Hematopoietic multipotent progenitor cell treated with erythropoietin and hydrocortisone succinate and interleukin-3 and kit ligand, for 6 days (in vitro differentiated cells): ENCODE measurements at regions not wholly inside any gene's neighbourhood (a gene's known extent, or its start where the extent isn't known, plus 50 kb on each side); places are given as distances from the start of the nearest gene placed in this dataset.
"Not testable (repeated sequence)": the region's sequence is repeated elsewhere in the genome, so short reads cannot be mapped to it uniquely, and the experiment has no call there.

Experiments
- DNase-seq: peaks from one replicate; pipeline ENCODE4 v3.0.0-alpha.2; 2015

DNA sequence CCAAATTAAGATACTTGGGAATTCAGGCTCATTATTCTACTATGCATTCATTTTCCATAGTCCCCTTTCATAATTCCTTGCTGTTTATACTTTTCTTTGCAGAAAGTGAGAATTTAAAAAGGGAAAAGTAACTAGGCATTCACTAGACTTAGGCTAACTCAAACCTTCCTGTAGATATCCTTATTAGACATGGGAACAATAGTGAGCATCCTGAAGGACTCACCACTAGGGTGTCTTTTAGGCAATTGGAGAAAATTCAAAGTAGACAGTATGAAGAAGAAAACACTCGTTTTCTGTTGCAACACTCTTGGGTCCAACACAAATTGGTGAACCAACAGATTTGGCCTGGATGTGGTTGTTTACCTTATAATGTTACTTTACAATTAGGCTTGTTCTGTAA lies 213.2 kb upstream of the GRIN3A start:
- no peak for DNase-seq

DNA sequence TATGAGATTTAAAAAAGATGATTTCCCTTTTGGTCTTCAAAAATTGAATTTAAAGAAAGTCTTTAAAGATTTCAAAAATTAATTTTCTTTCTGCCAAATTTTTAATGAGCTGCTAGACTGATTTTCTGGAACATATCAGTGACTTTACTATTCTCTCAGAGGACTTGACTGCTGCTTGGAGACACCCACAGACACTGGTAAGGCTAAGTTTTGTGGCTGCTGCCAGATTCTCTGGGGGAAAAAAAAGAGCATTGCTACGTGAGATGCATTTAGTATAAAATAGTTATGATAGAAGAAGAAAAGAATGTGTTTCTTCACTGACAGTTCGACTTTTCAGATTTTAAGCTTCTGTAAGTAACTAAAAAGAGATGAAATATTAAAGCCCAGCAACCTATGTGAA lies 193.3 kb upstream of the GRIN3A start:
- DNase-seq: no peak

DNA sequence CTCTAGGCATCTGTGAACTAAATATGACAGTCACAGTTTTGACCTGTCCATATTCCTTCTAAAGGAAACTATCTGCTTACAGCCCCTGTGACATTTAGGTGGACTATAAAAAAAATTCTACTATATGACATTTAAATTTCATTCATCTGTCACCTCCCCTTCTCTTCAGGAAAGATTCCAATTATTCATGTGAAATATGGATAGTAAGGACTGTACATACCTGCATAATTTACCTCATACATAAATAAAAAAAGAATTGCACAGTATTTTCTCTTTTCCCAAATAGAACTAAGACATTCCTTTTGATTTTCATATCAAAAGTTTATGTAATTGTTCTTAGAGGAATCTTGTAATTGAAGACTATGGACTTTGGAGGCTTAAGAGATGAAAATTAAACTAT lies 192.3 kb upstream of the GRIN3A start:
- no peak for DNase-seq

DNA sequence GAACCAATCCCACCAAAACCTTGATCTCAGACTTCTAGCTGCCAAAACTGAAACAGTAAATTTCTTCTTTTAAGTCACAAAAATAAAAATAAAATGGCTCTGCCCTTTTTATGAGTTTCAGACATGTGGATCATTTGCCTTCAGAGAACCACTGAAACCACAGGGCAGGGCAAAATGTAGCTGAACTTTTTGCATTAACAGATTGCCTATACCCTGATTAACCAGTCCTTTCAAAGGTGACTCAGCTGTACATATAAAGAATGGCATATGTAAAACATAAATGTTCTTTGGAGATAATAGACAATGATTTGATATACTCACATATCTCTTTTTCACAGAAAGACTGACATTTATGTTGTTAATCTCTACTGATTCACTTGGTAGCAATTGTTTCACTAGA lies 187.1 kb upstream of the GRIN3A start:
- DNase-seq: peak; percentile 37

DNA sequence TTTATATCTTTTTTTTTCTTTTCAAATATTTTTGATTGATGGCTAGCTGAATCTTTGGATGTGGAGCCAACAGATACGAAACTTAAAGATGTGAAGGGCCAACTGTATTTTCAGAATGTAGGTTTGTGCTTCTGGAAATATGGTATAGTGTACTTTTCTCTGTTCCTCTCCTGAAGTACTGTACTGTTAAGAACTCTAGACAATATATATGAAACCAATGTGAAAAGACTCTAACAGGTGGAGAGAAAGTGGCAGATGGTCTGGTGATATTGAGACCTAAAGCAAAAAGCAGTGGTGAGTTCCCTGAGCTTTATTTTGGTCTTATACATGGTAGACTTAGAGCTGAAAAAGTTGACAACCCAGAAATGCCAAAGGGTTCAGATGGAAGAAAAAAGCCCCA lies 185.0 kb upstream of the GRIN3A start:
- no peak for DNase-seq

DNA sequence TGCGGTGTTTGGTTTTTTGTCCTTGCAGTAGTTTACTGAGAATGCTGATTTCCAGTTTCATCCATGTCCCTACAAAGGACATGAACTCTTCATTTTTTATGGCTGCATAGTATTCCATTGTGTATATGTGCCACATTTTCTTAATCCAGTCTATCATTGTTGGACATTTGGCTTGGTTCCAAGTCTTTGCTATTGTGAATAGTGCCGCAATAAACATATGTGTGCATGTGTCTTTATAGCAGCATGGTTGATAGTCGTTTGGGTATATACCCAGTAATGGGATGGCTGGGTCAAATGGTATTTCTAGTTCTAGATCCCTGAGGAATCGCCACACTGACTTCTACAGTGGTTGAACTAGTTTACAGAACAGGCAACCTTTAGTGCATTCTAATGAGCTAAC lies 178.5 kb upstream of the GRIN3A start:
- DNase-seq: not testable (repeated sequence)

DNA sequence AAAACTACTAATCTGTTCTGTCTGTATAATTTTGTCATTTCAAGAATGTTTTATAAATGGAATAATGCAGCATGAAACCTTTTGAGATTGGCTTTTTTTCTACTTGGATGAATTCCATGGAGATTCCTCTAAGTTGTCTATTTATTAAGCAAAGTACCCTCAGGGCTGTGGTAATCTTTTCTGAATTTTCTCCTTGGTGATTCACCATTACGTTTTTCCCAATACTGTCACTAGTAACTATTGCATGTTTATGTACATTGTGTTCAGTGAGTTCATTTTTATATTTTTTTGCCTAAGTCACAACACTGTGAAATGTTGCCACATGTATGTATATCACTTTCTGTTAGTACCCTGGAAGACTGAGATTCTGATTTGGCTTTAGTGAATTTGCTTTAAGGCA lies 177.0 kb upstream of the GRIN3A start:
- DNase-seq: no peak

DNA sequence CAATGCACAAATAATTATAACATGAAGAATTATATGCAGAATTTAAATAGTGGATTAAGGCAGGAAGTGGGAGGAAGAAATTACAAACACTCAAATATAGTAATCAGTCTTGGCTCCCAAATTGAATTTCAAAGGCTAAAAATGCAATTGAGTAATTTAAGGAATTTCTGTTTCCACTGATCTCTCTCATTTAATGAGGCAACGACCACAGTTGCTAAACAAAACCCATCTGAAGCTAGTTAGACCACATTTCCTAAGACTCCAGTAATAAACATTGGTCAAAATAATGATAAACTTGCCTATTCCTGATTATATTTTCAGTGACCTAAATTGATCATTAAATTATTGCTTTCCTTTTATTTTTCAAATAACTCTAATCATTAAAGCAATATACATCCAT lies 174.3 kb upstream of the GRIN3A start:
- no peak for DNase-seq

DNA sequence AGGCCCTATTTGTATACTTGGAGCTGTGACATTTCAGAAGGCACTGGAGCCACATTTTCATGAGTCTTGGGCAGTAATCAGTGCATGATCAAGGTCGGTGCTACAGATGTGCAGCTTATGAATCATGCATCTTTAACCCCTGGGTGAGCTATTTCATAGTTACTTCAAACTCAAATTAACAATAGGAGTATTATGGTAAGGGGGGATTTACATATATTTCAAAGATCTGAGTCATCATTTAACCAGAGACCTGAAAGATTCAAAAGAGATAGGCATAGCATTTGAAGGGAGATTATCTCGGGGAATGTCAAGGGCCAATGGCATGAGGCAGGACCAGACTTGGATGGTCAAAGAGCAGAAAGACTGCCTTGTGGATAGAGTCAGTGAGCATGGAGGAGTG lies 169.0 kb upstream of the GRIN3A start:
- no peak for DNase-seq

DNA sequence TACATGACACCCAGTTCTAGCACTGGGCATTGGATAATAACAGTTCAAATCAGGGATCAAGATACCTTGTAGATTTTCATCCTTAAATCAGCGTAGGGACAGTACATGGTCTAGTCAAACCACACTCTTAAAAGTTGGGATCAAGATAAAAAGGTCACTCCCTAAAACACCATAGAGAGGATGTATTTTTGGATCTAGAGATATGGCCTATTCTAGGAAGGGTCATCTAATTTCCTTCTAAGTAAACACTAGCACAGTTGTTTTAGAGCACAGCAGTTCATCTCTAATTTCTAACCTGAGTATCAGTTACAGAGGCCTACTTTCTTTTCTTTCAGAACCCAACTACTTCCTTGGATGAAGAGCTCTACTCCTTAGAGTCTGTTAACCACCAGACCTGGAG lies 166.4 kb upstream of the GRIN3A start:
- DNase-seq: no peak

DNA sequence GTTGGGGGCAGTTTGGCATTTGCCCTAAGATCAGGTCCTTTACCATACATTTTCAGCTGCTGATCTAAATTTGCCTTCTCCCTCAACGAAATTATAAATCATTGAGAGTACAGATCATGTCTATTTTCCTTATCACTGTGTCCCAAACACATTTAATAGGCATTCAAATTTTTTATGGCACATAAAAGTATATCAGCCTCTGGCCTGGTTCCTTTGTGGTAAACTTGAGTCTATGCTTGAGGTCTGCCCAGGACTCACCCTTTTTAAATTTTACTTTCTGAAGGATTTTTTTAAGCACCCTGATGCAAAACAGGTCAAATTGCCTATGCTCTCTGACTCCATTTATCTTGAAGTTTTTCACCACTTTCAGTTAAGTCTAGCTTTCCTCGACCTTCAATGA lies 163.6 kb upstream of the GRIN3A start:
- peak; percentile 28 for DNase-seq

DNA sequence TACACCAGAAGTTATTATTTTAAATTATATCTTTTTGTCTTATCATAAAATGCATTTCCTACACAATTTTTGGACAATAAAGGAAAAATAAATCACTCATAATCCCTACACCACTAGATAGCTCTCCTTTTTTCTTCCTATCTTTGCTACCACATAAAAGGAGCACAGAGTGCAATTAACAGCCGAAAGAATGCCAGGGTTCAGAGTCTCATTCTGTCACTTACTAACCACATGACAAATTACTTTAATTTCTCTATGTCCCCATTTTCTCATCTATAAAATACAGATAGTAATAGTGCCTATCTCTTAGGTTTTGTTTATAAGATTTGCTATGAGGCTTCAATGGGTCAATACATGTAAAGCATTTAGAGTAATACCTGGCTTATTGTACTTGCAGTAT lies 158.7 kb upstream of the GRIN3A start:
- DNase-seq: no peak

DNA sequence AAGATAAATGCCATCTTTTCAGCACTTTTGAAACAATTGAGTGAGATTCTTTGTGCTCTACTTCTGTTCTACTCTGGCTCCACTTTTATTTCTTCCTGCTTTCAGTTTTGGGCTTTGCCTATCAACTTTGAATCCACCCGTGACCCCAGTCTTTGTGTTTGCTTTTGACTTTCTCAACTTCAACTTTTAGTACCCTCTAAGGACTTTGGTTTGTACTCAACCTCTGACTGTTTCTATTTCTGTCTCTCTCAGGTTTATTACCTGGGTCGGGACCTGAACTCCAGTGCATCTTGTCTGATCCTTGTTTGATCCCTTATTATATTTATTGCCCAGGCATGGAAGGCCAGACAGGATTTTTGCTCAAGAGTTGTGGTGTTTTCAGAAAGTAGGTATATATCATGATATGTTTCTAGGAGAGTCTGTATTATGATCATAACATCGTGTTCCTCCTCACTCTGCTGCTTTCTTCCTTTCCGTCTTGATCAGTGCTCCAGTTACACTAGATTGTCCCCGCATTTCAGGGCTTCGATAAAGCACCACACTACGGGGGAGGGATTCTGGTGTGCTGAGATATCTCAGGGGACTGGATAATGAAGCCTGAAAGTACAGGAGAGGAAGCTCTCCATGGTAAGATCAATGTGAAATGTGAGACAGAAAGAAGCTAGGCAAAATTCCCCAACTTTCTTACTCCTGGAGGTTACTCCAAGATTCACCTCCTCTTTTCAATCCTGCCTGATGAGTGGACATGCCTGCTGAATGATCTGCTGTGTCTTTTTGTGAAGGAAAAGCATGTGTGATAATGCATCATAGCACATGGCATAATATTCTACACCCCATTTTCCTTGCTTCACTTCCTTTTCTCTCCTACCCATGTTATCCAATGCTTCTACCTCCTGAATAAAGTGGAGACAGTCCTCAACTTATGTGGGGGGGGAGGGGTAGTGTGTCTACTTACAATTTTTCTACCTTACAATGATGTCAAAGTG lies 155.5 kb upstream of the GRIN3A start:
- DNase-seq: no peak

DNA sequence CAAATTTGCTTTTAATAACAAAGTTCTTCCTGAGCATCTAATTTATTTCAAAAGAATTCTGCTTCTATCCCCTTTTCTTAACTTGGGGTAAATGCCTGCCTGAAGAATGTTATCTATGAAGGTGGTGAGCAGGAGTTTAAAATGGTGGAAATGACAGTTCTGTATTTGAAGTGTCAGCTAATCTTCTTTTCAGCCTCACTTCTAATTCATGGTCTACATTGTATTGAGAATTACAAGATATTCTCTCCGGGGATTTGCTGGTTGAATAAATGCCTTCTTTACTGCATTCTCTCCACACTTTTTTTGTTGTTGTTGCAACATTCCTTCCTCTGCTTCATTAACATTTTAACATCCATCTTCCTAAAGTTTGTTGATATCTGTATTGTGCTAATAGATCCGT lies 143.1 kb upstream of the GRIN3A start:
- DNase-seq: no peak

DNA sequence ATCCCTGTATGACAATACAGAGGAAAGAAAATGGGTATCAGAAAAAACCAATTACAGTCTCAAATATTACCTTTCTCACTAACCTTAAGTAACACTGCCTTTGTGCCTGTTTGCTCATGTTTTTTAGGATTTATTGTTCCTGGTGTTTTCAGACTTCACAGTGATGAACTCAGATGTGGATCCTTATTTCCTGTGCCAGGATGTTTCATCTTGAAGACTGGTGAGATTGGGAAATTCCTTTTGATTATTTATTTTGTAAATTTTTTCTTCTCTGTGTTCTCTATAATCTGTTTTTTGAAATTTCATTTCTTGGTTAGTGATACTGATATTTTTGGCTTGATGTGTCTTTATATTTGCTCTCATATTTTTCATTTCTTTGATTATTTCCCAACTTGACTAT lies 142.4 kb upstream of the GRIN3A start:
- DNase-seq: no peak

DNA sequence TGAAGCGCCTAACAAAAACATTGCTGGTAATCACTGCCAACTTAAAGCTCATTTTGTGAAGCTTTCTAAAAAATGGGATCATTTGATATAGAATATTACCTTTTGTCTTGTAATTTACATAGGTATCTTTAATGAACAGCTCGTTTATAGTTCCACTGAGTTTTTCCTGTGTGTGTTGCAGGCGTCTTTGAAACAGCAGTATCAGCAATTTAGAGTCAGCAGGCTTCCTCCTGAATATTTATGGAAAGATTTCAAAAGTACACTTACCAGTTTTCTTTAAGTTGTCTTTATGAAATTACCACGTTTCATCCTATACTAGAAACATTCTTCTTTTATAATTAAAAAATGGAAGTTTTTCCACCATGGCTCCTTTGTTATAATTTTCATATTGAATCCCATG lies 140.3 kb upstream of the GRIN3A start:
- DNase-seq: no peak

DNA sequence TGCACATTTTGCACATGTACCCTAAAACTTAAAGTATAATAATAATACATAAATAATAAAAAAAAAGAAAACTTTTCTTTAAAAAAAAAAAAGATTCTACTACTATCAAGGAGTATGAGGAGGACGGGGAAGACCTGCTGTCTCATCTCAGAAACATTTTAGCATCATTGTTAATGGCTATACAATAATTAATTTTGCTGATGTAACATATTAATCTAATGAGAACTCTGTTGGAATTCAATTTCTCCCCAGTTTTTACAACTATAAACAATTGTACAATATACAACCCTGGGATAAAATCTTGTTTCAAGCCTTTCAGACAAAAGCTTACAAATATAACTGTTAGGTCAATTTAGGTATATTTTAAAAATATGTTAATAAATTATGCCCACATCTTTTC lies 139.0 kb upstream of the GRIN3A start:
- DNase-seq: no peak

DNA sequence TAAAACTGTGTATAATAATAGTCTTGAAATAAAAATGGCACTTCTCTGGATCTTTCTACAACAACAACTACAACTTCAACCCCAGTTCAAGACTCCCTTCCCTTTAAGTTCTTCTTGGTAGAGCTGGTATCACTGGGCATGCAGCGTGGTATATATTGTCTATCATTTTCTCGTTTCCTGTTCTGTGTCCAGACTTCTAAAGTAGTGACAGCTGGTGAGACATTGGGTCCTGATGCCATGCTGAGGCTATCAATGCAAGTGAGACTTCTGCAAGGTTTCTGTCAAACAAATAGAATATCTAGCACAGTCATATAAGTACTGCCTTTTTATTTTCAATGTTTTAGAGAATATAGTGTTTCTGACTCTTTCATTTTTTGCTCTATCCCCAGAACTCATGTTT lies 123.0 kb upstream of the GRIN3A start:
- no peak for DNase-seq

DNA sequence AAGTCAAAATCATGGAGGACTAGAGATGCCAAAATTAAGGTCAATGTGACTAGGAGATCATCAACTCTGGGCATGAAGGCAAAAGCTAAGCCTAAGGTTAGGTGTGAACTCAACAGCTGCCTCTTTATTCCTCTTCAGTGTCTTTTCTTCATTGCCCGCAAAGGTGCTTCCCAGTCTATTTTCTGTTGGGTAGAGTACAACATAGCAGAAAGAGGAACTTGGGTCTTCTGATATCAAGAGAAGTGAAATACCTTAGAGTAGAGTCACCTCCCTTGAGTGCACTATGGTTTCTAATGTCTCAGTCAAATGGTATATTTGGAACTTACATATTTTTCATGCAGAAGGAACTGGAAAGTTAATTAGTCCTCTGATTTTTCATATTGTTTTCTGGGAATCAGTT lies 122.5 kb upstream of the GRIN3A start:
- DNase-seq: no peak

DNA sequence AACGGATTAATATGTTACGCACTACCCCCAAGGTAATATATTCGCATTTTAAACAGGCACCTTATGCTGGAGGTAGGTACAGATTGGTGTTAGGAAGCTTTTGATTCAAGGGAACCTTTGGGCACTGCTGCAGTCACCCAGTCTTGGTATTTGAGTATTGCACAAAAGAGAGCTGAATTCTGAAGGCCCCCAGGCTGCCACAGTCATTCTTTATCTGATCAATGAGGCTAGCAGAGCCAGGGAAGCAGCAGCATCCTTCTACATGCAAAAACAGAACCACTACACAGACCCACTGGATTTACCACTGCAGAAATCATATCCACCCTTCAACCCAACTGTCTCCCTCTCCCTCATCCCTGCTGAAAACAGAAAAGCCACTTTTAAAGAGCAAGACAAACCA lies 121.2 kb upstream of the GRIN3A start:
- DNase-seq: no peak

DNA sequence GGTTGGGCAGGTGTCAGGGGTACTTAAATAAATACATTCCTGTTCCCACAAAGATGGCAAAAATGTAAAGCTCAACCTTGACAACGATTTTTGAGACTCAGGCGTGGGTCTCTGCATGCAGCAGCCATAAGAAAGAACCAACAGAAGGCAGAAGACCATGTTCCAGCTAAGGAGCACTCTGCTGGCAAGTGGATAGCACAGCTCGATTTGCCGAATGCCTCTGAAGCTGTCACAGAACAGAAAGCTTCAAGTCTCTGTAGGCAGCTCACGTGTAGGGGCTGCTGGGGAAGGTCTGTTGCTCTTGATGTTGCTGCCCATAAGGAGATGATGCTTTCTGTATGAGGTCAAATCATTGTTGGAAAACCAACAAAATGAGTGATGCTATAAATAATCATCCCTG lies 119.6 kb upstream of the GRIN3A start:
- no peak for DNase-seq

DNA sequence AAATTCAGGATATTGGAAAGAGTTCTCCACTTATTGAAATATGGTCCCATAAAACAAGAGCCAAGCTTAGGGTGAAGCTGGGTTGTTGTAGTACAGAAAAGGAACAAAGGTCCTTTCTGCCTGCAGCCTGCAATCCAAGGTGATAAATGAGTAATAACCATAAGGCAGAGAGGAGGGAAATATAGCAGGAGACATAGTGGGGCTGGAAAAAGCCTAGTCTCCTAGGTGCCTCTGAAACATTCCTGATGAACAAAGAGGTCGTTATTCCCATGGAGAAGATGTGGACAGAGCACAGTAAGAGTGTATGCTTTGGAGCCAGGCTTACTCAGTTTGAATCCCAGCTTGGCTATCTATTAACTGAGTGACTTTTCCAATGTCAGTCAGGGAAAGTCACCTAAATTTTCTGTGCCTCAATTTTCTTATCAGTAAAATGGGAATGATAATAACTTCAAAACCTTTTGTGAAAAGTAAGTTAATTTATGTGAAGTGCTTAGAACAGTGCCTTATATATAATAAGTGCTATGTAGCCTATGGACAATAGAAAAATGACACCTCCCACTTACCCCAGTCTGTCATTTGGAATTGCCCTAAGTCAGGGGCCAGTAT lies 110.8 kb upstream of the GRIN3A start:
- DNase-seq: no peak

DNA sequence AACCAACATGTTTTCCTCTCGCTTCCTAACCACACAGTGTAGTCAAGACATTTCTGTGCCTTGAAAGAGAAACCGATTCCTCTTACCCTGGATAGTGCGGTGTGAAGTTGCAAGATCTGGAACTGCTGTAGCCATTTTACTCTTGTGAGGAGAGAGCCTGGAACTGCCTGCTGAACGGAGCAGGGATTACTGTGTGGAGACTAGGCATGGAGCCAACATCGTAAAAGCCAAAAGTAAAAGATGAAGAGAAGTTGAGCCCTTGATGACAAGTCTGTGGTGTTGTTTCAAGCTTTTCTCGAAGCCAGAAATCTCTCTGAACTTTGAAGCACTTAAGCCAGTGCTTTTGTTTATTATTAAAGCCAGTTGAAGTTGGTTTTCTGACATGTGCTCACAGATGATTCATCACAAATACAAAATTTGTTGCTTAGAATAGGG lies 110.1 kb upstream of the GRIN3A start:
- DNase-seq: no peak

DNA sequence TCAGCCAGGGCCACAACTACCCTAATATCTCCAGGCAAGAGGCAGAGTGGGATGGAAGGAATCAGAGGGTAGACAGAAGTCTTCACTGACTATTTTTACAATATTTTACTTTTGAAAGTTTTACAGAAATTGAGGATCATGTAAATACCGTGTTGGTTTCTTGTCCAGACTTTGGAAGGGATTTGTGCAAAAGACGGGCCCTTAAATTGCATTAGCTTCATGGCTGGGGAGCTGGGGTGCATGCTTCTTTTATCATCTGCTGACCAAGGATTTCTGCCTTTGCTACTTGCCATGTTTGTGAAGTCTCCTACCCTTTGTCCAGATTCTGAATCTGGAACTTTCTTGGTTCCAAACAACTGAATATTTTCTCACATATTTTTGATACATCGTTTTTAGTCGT lies 107.7 kb upstream of the GRIN3A start:
- DNase-seq: no peak
